ENCODE measurements at regions not wholly inside any gene's neighbourhood (a gene's known extent, or its start where the extent isn't known, plus 50 kb on each side); places are given as distances from the start of the nearest gene placed in this dataset.

- no peak overlapping the region for H3K4me3 ChIP-seq
- H3K4me1 ChIP-seq: no peaks in the 10 kb centered on the region
- H3K27me3 ChIP-seq: peaks cover 0 to 97% of the 10 kb centered on the region in 2 donors
- TF ChIP-seq POLR2A (IDR thresholded peaks at IDR 0.05) (no peak), POLR2AphosphoS5 (IDR thresholded peaks at IDR 0.05) (no peak), CTCF (IDR thresholded peaks at IDR 0.05) (no peak)
- no peak overlapping the region for H3K27ac ChIP-seq
- no peaks in the 10 kb centered on the region for H3K9me3 ChIP-seq
- no peaks in the 10 kb centered on the region for H3K36me3 ChIP-seq
- DNase-seq (ENCODE audit: low spot score in 2 of 2): no peak
- intact Hi-C loops (cut with DNase I; ENCODE audit: low total_unique reads): no loop called here
These were observed 256.1 kb downstream of the ENGASE start for GRCh38 chr17:79330696-79331095.

GRCh38 chr17:79330229-79330628 lies 255.6 kb downstream of the ENGASE start:
- Histone ChIP-seq H3K27me3 (peaks cover 0 to 95% of the 10 kb centered on the region in 2 donors), H3K4me3 (no peak overlapping the region), H3K4me1 (no peaks in the 10 kb centered on the region), H3K36me3 (no peaks in the 10 kb centered on the region), H3K27ac (no peak overlapping the region), H3K9me3 (no peaks in the 10 kb centered on the region)
- no peak for TF ChIP-seq POLR2A (IDR thresholded peaks at IDR 0.05)
- no peak for TF ChIP-seq CTCF (IDR thresholded peaks at IDR 0.05)
- no peak for TF ChIP-seq POLR2AphosphoS5 (IDR thresholded peaks at IDR 0.05)
- DNase-seq (ENCODE audit: low spot score in 2 of 2): no peak
- intact Hi-C loops (cut with DNase I; ENCODE audit: low total_unique reads): no loop called here

- Histone ChIP-seq H3K27me3 (peaks cover 0 to 97% of the 10 kb centered on the region in 2 donors), H3K4me3 (no peak overlapping the region), H3K27ac (no peak overlapping the region), H3K4me1 (no peaks in the 10 kb centered on the region), H3K9me3 (no peaks in the 10 kb centered on the region), H3K36me3 (no peaks in the 10 kb centered on the region)
- TF ChIP-seq CTCF (IDR thresholded peaks at IDR 0.05) (no peak), POLR2AphosphoS5 (IDR thresholded peaks at IDR 0.05) (no peak), POLR2A (IDR thresholded peaks at IDR 0.05) (no peak)
- DNase-seq (ENCODE audit: low spot score in 2 of 2): no peak
- intact Hi-C loops (cut with DNase I; ENCODE audit: low total_unique reads): no loop called here
These were observed 252.2 kb downstream of the ENGASE start for GRCh38 chr17:79326814-79327213.

- intact Hi-C loops (cut with DNase I; ENCODE audit: low total_unique reads): no loop called here
- Histone ChIP-seq H3K4me1 (no peaks in the 10 kb centered on the region), H3K27me3 (peaks cover 0 to 94% of the 10 kb centered on the region in 2 donors), H3K9me3 (no peaks in the 10 kb centered on the region), H3K36me3 (no peaks in the 10 kb centered on the region), H3K27ac (no peak overlapping the region), H3K4me3 (no peak overlapping the region)
- no peak for DNase-seq (ENCODE audit: low spot score in 2 of 2)
- TF ChIP-seq POLR2AphosphoS5 (IDR thresholded peaks at IDR 0.05): no peak
- TF ChIP-seq POLR2A (IDR thresholded peaks at IDR 0.05): no peak
- TF ChIP-seq CTCF (IDR thresholded peaks at IDR 0.05): no peak
These were observed 251.2 kb downstream of the ENGASE start for GRCh38 chr17:79325709-79326430.

GRCh38 chr17:79324194-79324593 lies 249.6 kb downstream of the ENGASE start:
- Histone ChIP-seq H3K36me3 (no peaks in the 10 kb centered on the region), H3K4me1 (no peaks in the 10 kb centered on the region), H3K27ac (no peak overlapping the region), H3K27me3 (peaks cover 0 to 87% of the 10 kb centered on the region in 2 donors), H3K4me3 (no peak overlapping the region), H3K9me3 (no peaks in the 10 kb centered on the region)
- intact Hi-C loops (cut with DNase I; ENCODE audit: low total_unique reads): no loop called here
- no peak for TF ChIP-seq CTCF (IDR thresholded peaks at IDR 0.05)
- no peak for DNase-seq (ENCODE audit: low spot score in 2 of 2)

All from breast epithelium (tissue), 4 donors.